ENCODE measurements at regions not wholly inside any gene's neighbourhood (a gene's known extent, or its start where the extent isn't known, plus 50 kb on each side); places are given as distances from the start of the nearest gene placed in this dataset.

DNA sequence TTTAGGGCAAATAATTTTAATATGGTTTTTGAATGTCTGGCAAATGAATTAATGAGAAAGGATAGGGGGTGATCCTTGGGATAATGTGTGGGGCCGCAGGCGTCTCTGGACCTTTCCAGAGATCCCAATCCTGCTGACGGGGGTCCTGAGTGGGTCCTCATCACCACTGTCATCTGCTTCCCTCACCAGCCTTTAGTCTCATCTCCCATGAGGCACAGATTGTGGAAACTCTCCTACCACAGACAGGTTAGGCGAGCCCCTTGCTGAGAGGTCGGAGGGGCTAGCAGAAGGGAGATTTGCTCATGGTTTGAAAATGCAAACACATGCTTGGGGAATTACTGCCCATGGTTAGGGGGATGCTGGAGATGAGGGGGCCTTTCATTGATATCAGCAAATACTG is 484.6 kb downstream of the RPS24 start:
- TF ChIP-seq EZH2 (IDR thresholded peaks at IDR 0.05) = no peak
- no peak for TF ChIP-seq FOXP2 (optimal IDR thresholded peaks at IDR 0.05; ENCODE audit: control extremely low read depth, extremely low read length, insufficient read depth)
- TF ChIP-seq POLR2AphosphoS5 (IDR thresholded peaks at IDR 0.05; ENCODE audit: borderline replicate concordance, low read depth, low read length) = no peak

All from SK-N-MC (cell line).